ENCODE measurements at regions not wholly inside any gene's neighbourhood (a gene's known extent, or its start where the extent isn't known, plus 50 kb on each side); places are given as distances from the start of the nearest gene placed in this dataset.
A peak's percentile ranks its signal among the peaks of the same experiment; 100 is the strongest.

DNA sequence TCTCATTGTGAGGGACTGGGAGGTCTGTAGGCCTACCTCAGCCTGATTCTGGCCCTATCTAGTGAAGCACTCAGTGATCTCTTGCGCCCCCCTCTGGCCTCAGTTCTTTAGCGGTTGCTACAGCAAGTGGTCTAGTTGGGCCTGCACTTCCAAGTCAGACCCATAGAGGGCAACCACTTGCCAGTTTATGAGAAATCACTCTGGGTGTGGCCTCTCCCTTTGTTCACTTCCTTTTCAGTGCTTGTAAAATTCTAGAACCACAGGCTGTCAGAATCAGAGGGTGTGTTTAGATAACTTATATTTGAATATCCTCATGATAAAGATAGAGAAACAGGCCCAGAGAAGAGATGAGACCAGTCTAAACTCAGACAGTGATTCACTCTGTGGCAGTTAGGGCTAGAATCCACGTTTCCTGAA lies 60.9 kb upstream of the LAS1L start:
- Histone ChIP-seq H3K4me3 (ENCODE audit: low read depth, low read length) (no peak overlapping the region), H3K27me3 (ENCODE audit: control insufficient read depth, insufficient read depth, low read length) (no peaks in the 10 kb centered on the region), H3K36me3 (ENCODE audit: control insufficient read depth, insufficient read depth, low read length) (no peaks in the 10 kb centered on the region)
- FAIRE-seq (no peak), DNase-seq (ENCODE audit: low read depth) (peak; percentile 89)
- TF ChIP-seq, protein P1, sequence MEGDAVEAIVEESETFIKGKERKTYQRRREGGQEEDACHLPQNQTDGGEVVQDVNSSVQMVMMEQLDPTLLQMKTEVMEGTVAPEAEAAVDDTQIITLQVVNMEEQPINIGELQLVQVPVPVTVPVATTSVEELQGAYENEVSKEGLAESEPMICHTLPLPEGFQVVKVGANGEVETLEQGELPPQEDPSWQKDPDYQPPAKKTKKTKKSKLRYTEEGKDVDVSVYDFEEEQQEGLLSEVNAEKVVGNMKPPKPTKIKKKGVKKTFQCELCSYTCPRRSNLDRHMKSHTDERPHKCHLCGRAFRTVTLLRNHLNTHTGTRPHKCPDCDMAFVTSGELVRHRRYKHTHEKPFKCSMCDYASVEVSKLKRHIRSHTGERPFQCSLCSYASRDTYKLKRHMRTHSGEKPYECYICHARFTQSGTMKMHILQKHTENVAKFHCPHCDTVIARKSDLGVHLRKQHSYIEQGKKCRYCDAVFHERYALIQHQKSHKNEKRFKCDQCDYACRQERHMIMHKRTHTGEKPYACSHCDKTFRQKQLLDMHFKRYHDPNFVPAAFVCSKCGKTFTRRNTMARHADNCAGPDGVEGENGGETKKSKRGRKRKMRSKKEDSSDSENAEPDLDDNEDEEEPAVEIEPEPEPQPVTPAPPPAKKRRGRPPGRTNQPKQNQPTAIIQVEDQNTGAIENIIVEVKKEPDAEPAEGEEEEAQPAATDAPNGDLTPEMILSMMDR (IDR thresholded peaks at IDR 0.05; ENCODE audit: insufficient read depth, low read length, severe bottlenecking) = peak; percentile 86

- no peak for DNase-seq (ENCODE audit: low read depth)
- FAIRE-seq = no peak
- no peak overlapping the region for H3K4me3 ChIP-seq (ENCODE audit: low read depth, low read length)
- H3K27me3 ChIP-seq (ENCODE audit: control insufficient read depth, insufficient read depth, low read length) = no peaks in the 10 kb centered on the region
- H3K36me3 ChIP-seq (ENCODE audit: control insufficient read depth, insufficient read depth, low read length) = no peaks in the 10 kb centered on the region
- TF ChIP-seq, protein P1 (IDR thresholded peaks at IDR 0.05; ENCODE audit: insufficient read depth, low read length, severe bottlenecking) = no peak
These were observed 56.6 kb upstream of the LAS1L start for GRCh38 chrX:65591206-65591605.

- TF ChIP-seq, protein P1 (IDR thresholded peaks at IDR 0.05; ENCODE audit: insufficient read depth, low read length, severe bottlenecking) = no peak
- FAIRE-seq (no peak), DNase-seq (ENCODE audit: low read depth) (no peak)
- Histone ChIP-seq H3K36me3 (ENCODE audit: control insufficient read depth, insufficient read depth, low read length) (no peaks in the 10 kb centered on the region), H3K4me3 (ENCODE audit: low read depth, low read length) (no peak overlapping the region), H3K27me3 (ENCODE audit: control insufficient read depth, insufficient read depth, low read length) (no peaks in the 10 kb centered on the region)
These were observed 54.7 kb upstream of the LAS1L start for GRCh38 chrX:65589304-65589703.

GRCh38 chrX:65588795-65589194 lies 54.2 kb upstream of the LAS1L start:
- TF ChIP-seq, protein P1 (IDR thresholded peaks at IDR 0.05; ENCODE audit: insufficient read depth, low read length, severe bottlenecking) = no peak
- Histone ChIP-seq H3K27me3 (ENCODE audit: control insufficient read depth, insufficient read depth, low read length) (no peaks in the 10 kb centered on the region), H3K36me3 (ENCODE audit: control insufficient read depth, insufficient read depth, low read length) (no peaks in the 10 kb centered on the region), H3K4me3 (ENCODE audit: low read depth, low read length) (no peak overlapping the region)
- DNase-seq (ENCODE audit: low read depth) = no peak
- no peak for FAIRE-seq

- DNase-seq (ENCODE audit: low read depth) (peak; percentile 67), FAIRE-seq (no peak)
- TF ChIP-seq, protein P1 (IDR thresholded peaks at IDR 0.05; ENCODE audit: insufficient read depth, low read length, severe bottlenecking) = no peak
- H3K27me3 ChIP-seq (ENCODE audit: control insufficient read depth, insufficient read depth, low read length) = no peaks in the 10 kb centered on the region
- no peak overlapping the region for H3K4me3 ChIP-seq (ENCODE audit: low read depth, low read length)
- no peaks in the 10 kb centered on the region for H3K36me3 ChIP-seq (ENCODE audit: control insufficient read depth, insufficient read depth, low read length)
These were observed 53.3 kb upstream of the LAS1L start for GRCh38 chrX:65587616-65588526.
